Activated CD4-positive, CD25-positive, alpha-beta regulatory T cell treated with anti-CD3 and anti-CD28 coated beads, Interleukin-2, amount 50 U/mL, for 72 hours (primary cell): ENCODE measurements at regions not wholly inside any gene's neighbourhood (a gene's known extent, or its start where the extent isn't known, plus 50 kb on each side); places are given as distances from the start of the nearest gene placed in this dataset.
"Not testable (repeated sequence)": the region's sequence is repeated elsewhere in the genome, so short reads cannot be mapped to it uniquely, and the experiment has no call there.

Experiments used
- DNase-seq: peaks from one replicate; pipeline ENCODE4 v3.0.0; 2021

GRCh38 chr6:169869301-169869700 is 117.9 kb downstream of the ERMARD start:
- DNase-seq: no peak

- no peak for DNase-seq
These were observed 117.0 kb downstream of the ERMARD start for GRCh38 chr6:169868458-169868857.

- DNase-seq: no peak
These were observed 116.3 kb downstream of the ERMARD start for GRCh38 chr6:169867751-169868191.

GRCh38 chr6:169866668-169867521 is 115.5 kb downstream of the ERMARD start:
- DNase-seq: no peak

- DNase-seq: no peak
These were observed 114.7 kb downstream of the ERMARD start for GRCh38 chr6:169866140-169866534.

GRCh38 chr6:169865346-169866139 is 114.1 kb downstream of the ERMARD start:
- no peak for DNase-seq

- no peak for DNase-seq
These were observed 113.0 kb downstream of the ERMARD start for GRCh38 chr6:169864148-169865020.

GRCh38 chr6:169863710-169864109 is 112.3 kb downstream of the ERMARD start:
- no peak for DNase-seq

GRCh38 chr6:169862892-169863525 is 111.6 kb downstream of the ERMARD start:
- no peak for DNase-seq

- no peak for DNase-seq
These were observed 110.8 kb downstream of the ERMARD start for GRCh38 chr6:169862043-169862891.

- DNase-seq: no peak
These were observed 110.1 kb downstream of the ERMARD start for GRCh38 chr6:169861431-169862042.

- DNase-seq: no peak
These were observed 108.7 kb downstream of the ERMARD start for GRCh38 chr6:169859978-169860703.

- no peak for DNase-seq
These were observed 108.1 kb downstream of the ERMARD start for GRCh38 chr6:169859401-169859977.

GRCh38 chr6:169858935-169859351 is 107.5 kb downstream of the ERMARD start:
- no peak for DNase-seq

- DNase-seq: no peak
These were observed 107.0 kb downstream of the ERMARD start for GRCh38 chr6:169858293-169858934.

- DNase-seq: no peak
These were observed 106.2 kb downstream of the ERMARD start for GRCh38 chr6:169857343-169858292.

- not testable (repeated sequence) for DNase-seq
These were observed 105.3 kb downstream of the ERMARD start for GRCh38 chr6:169856442-169857342.
